IPS DF 4.7 (cell line): ENCODE measurements at regions not wholly inside any gene's neighbourhood (a gene's known extent, or its start where the extent isn't known, plus 50 kb on each side); places are given as distances from the start of the nearest gene placed in this dataset.
"Not testable (repeated sequence)": the region's sequence is repeated elsewhere in the genome, so short reads cannot be mapped to it uniquely, and the experiment has no call there.

Experiments
- DNase-seq: peaks from one replicate; pipeline ENCODE4 v3.0.0-alpha.2; 2013; ENCODE audit warnings: low spot score; ENCODE audit errors: extremely low read depth

GRCh38 chr10:22875581-22875980 lies 52.3 kb upstream of the ARMC3 start:
- no peak for DNase-seq

- DNase-seq, result no peak
Measured at GRCh38 chr10:22874189-22874854, 53.5 kb upstream of the ARMC3 start.

- DNase-seq, result no peak
Measured at GRCh38 chr10:22856444-22857074, 71.3 kb upstream of the ARMC3 start.

GRCh38 chr10:22854935-22855421 lies 72.9 kb upstream of the ARMC3 start:
- DNase-seq, result no peak

GRCh38 chr10:22853906-22854447 lies 73.9 kb upstream of the ARMC3 start:
- no peak for DNase-seq

- no peak for DNase-seq
Measured at GRCh38 chr10:22852712-22853353, 75.0 kb upstream of the ARMC3 start.

- no peak for DNase-seq
Measured at GRCh38 chr10:22851865-22852239, 76.0 kb upstream of the ARMC3 start.

- no peak for DNase-seq
Measured at GRCh38 chr10:22850541-22850940, 77.3 kb upstream of the ARMC3 start.

- DNase-seq, result no peak
Measured at GRCh38 chr10:22849077-22849805, 78.6 kb upstream of the ARMC3 start.

GRCh38 chr10:22848509-22848908 lies 79.3 kb upstream of the ARMC3 start:
- no peak for DNase-seq

- no peak for DNase-seq
Measured at GRCh38 chr10:22846294-22846693, 81.6 kb upstream of the ARMC3 start.

- DNase-seq, result no peak
Measured at GRCh38 chr10:22839639-22840038, 88.2 kb upstream of the ARMC3 start.

GRCh38 chr10:22837771-22838170 lies 90.1 kb upstream of the ARMC3 start:
- DNase-seq, result no peak

GRCh38 chr10:22837351-22837750 lies 90.5 kb upstream of the ARMC3 start:
- no peak for DNase-seq

GRCh38 chr10:22834471-22834870 lies 93.4 kb upstream of the ARMC3 start:
- DNase-seq, result no peak

- no peak for DNase-seq
Measured at GRCh38 chr10:22833781-22834180, 94.1 kb upstream of the ARMC3 start.

GRCh38 chr10:22833353-22833752 lies 94.5 kb upstream of the ARMC3 start:
- no peak for DNase-seq

GRCh38 chr10:22832851-22833250 lies 95.0 kb upstream of the ARMC3 start:
- DNase-seq, result no peak

- no peak for DNase-seq
Measured at GRCh38 chr10:22832066-22832602, 95.7 kb upstream of the ARMC3 start.

GRCh38 chr10:22831586-22831985 lies 96.3 kb upstream of the ARMC3 start:
- DNase-seq, result no peak

GRCh38 chr10:22828712-22829111 lies 99.1 kb upstream of the ARMC3 start:
- not testable (repeated sequence) for DNase-seq
